A549 (cell line): ENCODE measurements at regions not wholly inside any gene's neighbourhood (a gene's known extent, or its start where the extent isn't known, plus 50 kb on each side); places are given as distances from the start of the nearest gene placed in this dataset.

Source experiments
- CTCF ChIP-seq: fragments of >200 bp; sonication (Bioruptor Twin); formaldehyde crosslinking; IDR thresholded peaks from 3 replicates; pipeline ENCODE4 v1.5.1; 2016
- EHF ChIP-seq: fragments of 250-450 bp; sonication (Bioruptor Pico); IDR thresholded peaks from 2 replicates; pipeline ENCODE4 v1.5.0; 2020; ENCODE audit warnings: mild to moderate bottlenecking
- EP300 ChIP-seq, 2 experiments: fragments of >200 bp; sonication (Bioruptor Twin); formaldehyde crosslinking; IDR thresholded peaks; 2 replicates in 1 of 2; 3 replicates in 1 of 2; pipeline ENCODE4 v1.6.1; 2016 to 2017
- HDAC2 ChIP-seq: fragments of 200-600 bp; sonication (generic); IDR thresholded peaks from 2 replicates; pipeline ENCODE4 v1.6.1; 2016
- KDM5A ChIP-seq: fragments of 200-600 bp; sonication (generic); IDR thresholded peaks from 2 replicates; pipeline ENCODE4 v1.6.1; 2016; ENCODE audit warnings: antibody characterized with exemption, mild to moderate bottlenecking
- NR3C1 ChIP-seq: fragments of >200 bp; sonication (Bioruptor Twin); formaldehyde crosslinking; IDR thresholded peaks from 3 replicates; pipeline ENCODE4 v1.6.1; 2017
- PBX3 ChIP-seq: IDR thresholded peaks from 2 replicates; pipeline ENCODE4 v1.6.1; 2012
- POLR2A ChIP-seq: IDR thresholded peaks from 2 replicates; pipeline ENCODE4 v1.6.1; 2012; ENCODE audit warnings: mild to moderate bottlenecking, low read length
- USF2 ChIP-seq: fragments of 450-650 bp; IDR thresholded peaks from 2 replicates; pipeline ENCODE4 v1.6.1; 2014; ENCODE audit warnings: antibody characterized with exemption

- TF ChIP-seq CTCF (no peak), USF2 (no peak), EP300 (IDR thresholded peaks at IDR 0.05) (no peak), HDAC2 (no peak), POLR2A (no peak), EHF (CRISPR knock-in tag) (no peak), PBX3 (no peak), KDM5A (no peak), NR3C1 (no peak)
Measured at GRCh38 chr7:47657126-47657525, 75.2 kb upstream of the TNS3 start.
